ENCODE measurements at regions not wholly inside any gene's neighbourhood (a gene's known extent, or its start where the extent isn't known, plus 50 kb on each side); places are given as distances from the start of the nearest gene placed in this dataset.

- no peak overlapping the region for H3K4me3 ChIP-seq (ENCODE audit: low read depth, low read length)
- DNase-seq (ENCODE audit: low read depth), result no peak
- TF ChIP-seq, protein P1, sequence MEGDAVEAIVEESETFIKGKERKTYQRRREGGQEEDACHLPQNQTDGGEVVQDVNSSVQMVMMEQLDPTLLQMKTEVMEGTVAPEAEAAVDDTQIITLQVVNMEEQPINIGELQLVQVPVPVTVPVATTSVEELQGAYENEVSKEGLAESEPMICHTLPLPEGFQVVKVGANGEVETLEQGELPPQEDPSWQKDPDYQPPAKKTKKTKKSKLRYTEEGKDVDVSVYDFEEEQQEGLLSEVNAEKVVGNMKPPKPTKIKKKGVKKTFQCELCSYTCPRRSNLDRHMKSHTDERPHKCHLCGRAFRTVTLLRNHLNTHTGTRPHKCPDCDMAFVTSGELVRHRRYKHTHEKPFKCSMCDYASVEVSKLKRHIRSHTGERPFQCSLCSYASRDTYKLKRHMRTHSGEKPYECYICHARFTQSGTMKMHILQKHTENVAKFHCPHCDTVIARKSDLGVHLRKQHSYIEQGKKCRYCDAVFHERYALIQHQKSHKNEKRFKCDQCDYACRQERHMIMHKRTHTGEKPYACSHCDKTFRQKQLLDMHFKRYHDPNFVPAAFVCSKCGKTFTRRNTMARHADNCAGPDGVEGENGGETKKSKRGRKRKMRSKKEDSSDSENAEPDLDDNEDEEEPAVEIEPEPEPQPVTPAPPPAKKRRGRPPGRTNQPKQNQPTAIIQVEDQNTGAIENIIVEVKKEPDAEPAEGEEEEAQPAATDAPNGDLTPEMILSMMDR (IDR thresholded peaks at IDR 0.05; ENCODE audit: insufficient read depth, low read depth, low read length), result no peak
These were observed 91.1 kb upstream of the PTPN1 start for GRCh38 chr20:50418890-50419642.

DNA sequence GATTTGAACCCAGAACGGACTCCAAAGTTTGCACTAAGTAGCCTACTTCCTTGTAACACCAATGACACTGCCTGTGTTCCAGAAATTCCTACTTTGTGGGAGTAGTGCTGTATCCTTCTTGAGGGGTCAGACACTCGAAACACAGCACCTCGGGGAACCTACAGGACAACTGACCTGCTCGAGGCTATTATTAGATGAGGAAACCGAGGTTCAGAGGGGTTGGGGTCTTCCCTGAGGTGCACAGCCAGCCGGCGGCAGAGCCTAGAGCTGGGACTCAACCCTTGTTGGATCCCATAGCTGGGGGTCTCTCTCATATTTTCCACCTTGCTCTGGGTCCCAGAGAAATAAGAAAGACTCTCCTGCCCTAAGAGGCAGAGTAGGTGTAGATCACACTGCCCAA is 89.8 kb upstream of the PTPN1 start:
- TF ChIP-seq, protein P1 (IDR thresholded peaks at IDR 0.05; ENCODE audit: insufficient read depth, low read depth, low read length), result no peak
- H3K4me3 ChIP-seq (ENCODE audit: low read depth, low read length), result no peak overlapping the region
- DNase-seq (ENCODE audit: low read depth), result no peak

- TF ChIP-seq, protein P1 (IDR thresholded peaks at IDR 0.05; ENCODE audit: insufficient read depth, low read depth, low read length), result no peak
- DNase-seq (ENCODE audit: low read depth), result no peak
- H3K4me3 ChIP-seq (ENCODE audit: low read depth, low read length), result no peak overlapping the region
These were observed 88.5 kb upstream of the PTPN1 start for GRCh38 chr20:50421356-50422340.

DNA sequence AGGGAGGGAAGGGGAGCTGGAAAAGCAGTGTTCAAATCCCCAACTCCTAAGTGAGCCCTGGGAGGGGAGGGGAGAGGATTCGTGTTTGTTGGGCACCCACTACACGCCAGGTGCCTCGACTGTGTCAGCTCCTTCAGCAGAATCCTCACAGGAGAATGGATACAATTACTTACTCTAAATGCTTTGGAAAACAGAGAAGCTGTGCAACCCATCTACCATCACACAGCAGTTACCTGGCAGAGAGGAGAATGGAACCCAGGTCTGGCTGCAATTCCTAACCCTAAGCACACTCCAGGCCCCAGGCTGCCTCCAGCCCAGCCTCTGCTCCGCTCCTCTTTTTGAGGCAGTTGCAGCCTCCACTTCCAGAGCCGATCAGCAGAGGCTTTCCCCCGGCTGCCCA is 86.4 kb upstream of the PTPN1 start:
- no peak for DNase-seq (ENCODE audit: low read depth)
- TF ChIP-seq, protein P1 (IDR thresholded peaks at IDR 0.05; ENCODE audit: insufficient read depth, low read depth, low read length), result no peak
- no peak overlapping the region for H3K4me3 ChIP-seq (ENCODE audit: low read depth, low read length)

DNA sequence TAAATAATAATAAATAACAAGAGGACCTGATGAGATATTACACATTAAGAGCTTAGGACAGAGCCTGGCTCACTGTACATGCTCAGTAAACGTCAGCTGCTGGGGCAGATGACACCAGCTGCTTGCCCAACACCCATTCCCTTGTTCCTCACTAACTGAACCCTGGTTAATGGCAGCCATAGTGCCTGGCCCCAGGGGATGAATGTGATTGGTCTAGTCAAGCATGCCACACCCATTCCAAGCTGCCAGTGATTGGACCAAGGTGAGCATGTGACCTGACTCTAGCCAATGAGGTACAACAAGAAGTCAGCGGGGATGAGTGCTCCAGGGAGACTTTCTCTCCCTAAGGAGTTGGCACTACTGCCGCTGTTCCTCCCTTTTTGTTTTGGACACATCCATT is 85.1 kb upstream of the PTPN1 start:
- H3K4me3 ChIP-seq (ENCODE audit: low read depth, low read length), result no peak overlapping the region
- TF ChIP-seq, protein P1 (IDR thresholded peaks at IDR 0.05; ENCODE audit: insufficient read depth, low read depth, low read length), result no peak
- no peak for DNase-seq (ENCODE audit: low read depth)

DNA sequence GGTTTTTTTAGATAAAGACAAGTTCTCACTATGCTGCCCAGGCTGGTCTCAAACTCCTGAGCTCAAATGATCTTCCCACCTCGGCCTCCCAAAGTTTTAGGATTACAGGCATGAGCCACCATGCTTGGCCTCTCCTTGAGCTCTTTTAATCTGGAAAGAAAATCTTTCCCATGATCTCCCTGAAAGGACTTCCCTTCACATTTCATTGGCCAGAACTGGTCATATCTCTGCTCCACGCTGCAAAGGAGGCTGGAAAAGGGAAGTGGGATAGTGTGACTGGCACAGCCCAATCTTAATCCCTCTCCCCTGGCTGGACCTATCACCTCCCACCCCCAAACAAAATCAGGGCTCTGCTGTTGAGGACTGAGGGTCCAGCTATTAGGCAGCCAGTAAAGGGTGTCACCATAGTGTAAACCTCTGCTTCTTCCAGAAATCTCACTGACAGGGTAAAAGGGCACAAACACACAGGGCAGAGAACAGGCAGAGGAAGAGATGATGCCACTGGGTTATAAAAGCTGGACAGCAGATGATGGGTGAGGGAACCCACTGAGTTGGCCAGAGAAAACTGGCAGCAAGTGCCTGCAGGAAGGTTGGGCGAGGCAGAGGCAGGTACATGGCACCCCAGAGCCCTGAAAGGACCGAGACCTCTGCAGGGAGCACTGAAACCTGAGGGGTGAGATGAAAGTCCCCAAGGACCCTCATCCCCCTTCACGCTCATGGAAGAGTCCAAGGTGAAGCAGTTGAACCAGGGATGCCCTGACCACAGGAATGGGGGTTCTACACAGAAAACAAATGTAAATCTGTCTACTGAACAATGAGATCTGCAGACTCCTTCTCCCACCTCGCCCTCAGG is 83.1 kb upstream of the PTPN1 start:
- TF ChIP-seq, protein P1 (IDR thresholded peaks at IDR 0.05; ENCODE audit: insufficient read depth, low read depth, low read length), result no peak
- H3K4me3 ChIP-seq (ENCODE audit: low read depth, low read length), result no peak overlapping the region
- DNase-seq (ENCODE audit: low read depth), result peak; percentile 72

Measured in fibroblast of villous mesenchyme (primary cell).